ENCODE measurements at regions not wholly inside any gene's neighbourhood (a gene's known extent, or its start where the extent isn't known, plus 50 kb on each side); places are given as distances from the start of the nearest gene placed in this dataset.

DNA sequence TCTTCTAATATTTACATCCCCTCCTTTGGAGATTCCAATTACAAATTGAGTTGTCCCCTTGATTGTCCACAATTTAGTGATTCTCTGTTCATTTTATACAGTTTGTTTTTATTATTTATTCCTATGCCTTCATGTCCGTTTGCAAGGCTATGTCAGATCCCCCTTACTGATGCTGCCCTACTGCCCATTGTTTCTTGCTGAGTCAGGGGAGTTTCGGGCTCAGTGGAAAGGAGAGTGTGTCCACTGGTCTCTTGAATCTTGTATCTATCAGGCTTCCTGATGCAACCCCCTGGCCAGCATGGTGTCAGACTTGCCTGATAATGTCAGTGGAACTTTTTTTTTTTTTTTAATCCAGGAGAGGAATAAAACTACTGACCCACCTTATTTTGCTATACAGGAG is 384.4 kb downstream of the CDC14C start:
- no peaks in the 10 kb centered on the region for H3K9me3 Mint-ChIP-seq
- H3K4me3 Mint-ChIP-seq = no peak overlapping the region
- H3K27ac Mint-ChIP-seq = no peak overlapping the region
- TF ChIP-seq, protein P1, sequence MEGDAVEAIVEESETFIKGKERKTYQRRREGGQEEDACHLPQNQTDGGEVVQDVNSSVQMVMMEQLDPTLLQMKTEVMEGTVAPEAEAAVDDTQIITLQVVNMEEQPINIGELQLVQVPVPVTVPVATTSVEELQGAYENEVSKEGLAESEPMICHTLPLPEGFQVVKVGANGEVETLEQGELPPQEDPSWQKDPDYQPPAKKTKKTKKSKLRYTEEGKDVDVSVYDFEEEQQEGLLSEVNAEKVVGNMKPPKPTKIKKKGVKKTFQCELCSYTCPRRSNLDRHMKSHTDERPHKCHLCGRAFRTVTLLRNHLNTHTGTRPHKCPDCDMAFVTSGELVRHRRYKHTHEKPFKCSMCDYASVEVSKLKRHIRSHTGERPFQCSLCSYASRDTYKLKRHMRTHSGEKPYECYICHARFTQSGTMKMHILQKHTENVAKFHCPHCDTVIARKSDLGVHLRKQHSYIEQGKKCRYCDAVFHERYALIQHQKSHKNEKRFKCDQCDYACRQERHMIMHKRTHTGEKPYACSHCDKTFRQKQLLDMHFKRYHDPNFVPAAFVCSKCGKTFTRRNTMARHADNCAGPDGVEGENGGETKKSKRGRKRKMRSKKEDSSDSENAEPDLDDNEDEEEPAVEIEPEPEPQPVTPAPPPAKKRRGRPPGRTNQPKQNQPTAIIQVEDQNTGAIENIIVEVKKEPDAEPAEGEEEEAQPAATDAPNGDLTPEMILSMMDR (IDR thresholded peaks at IDR 0.05) = no peak
- peaks cover 4% of the 10 kb centered on the region for H3K27me3 Mint-ChIP-seq (ENCODE audit: low read depth, poor library complexity)
- H3K4me1 Mint-ChIP-seq = no peaks in the 10 kb centered on the region
- no peaks in the 10 kb centered on the region for H3K36me3 Mint-ChIP-seq (ENCODE audit: low read depth)
- DNase-seq = no peak

DNA sequence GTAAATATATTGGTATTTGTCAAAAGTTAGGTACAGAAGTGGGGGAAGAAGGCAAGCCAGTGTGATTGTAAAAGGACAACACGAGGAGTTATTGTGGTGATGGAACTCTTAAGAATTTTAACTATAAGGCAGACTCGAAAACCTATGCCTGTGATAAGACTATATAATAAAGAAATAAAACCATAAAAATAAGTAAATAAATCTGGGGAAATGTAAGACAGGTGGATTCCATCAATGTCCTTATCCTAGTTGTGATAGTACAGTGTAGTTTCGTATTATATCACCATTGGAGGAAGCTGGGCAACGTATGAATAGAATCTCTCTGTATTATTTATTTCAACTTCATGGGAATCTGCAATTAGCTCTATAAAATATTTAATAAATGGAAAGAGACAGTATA is 395.7 kb downstream of the CDC14C start:
- Mint-ChIP-seq H3K9me3 (no peaks in the 10 kb centered on the region), H3K27ac (no peak overlapping the region), H3K4me1 (no peaks in the 10 kb centered on the region), H3K27me3 (ENCODE audit: low read depth, poor library complexity) (no peaks in the 10 kb centered on the region), H3K4me3 (no peak overlapping the region), H3K36me3 (ENCODE audit: low read depth) (no peaks in the 10 kb centered on the region)
- no peak for DNase-seq
- TF ChIP-seq, protein P1 (IDR thresholded peaks at IDR 0.05) = no peak

DNA sequence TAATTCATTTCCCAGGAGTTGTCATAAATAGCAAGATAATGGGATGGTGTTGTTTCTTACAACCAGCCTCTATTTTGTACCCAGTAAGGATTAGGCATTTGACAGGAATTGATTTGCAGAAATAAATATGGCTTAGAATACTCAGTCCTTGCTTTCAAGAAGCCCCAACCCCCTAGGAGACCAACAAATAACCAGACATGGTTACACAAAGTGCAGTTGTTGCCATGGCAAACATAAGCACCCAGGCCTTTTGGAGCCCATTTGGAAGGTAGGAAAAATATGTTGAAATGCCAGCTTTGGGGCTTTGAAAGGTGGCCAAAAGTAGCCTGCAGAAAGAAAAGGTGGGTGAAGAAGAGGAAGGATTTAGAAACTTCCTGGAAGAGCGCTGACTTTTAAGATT is 397.5 kb downstream of the CDC14C start:
- TF ChIP-seq, protein P1 (IDR thresholded peaks at IDR 0.05) = no peak
- Mint-ChIP-seq H3K4me3 (no peak overlapping the region), H3K36me3 (ENCODE audit: low read depth) (no peaks in the 10 kb centered on the region)

DNA sequence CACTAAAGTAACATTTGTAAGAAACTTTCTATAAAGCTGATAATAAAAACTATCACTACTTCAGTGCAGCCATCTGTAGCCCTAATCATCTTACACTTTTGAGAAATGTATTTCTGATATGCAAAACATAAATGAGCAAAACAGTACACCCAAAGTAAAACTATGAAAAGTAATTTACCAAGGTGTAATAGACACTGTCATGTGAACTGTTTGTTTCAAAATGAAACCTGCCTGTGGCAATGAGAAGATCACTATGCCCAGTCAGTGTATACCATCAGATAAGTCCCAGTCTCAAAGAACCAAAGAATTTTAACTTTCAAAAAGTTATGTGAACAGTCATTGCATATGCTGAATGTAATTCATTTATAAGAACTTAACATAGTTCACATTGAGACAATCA is 398.1 kb downstream of the CDC14C start:
- no peaks in the 10 kb centered on the region for H3K36me3 Mint-ChIP-seq (ENCODE audit: low read depth)
- TF ChIP-seq, protein P1 (IDR thresholded peaks at IDR 0.05) = no peak
- DNase-seq = no peak
- no peaks in the 10 kb centered on the region for H3K9me3 Mint-ChIP-seq
- no peak overlapping the region for H3K4me3 Mint-ChIP-seq
- no peaks in the 10 kb centered on the region for H3K4me1 Mint-ChIP-seq
- H3K27ac Mint-ChIP-seq = no peak overlapping the region
- no peaks in the 10 kb centered on the region for H3K27me3 Mint-ChIP-seq (ENCODE audit: low read depth, poor library complexity)

More for the DNA sequence above, 397.5 kb downstream of the CDC14C start:
- no peak for DNase-seq
- no peaks in the 10 kb centered on the region for H3K27me3 Mint-ChIP-seq (ENCODE audit: low read depth, poor library complexity)
- H3K27ac Mint-ChIP-seq = no peak overlapping the region
- no peaks in the 10 kb centered on the region for H3K9me3 Mint-ChIP-seq
- H3K4me1 Mint-ChIP-seq = no peaks in the 10 kb centered on the region

DNA sequence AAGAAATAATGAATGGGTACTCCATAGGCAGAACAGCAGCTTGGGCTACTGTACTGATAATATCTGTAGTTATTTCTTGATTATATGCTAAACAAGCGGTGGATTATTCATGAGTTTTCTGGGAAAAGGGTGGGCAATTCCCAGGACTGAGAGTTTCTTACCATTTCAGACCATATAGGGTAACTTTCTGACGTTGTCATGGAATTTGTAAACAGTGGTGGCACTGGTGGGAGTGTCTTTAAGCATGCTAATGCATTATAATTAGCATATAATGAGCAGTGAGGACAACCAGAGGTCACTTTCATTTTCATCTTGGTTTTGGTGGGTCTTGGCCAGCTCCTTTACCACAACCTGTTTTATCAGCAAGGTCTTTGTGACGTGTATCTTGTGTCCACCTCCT is 399.7 kb downstream of the CDC14C start:
- TF ChIP-seq, protein P1 (IDR thresholded peaks at IDR 0.05) = no peak
- DNase-seq = no peak
- H3K27me3 Mint-ChIP-seq (ENCODE audit: low read depth, poor library complexity) = no peaks in the 10 kb centered on the region
- no peak overlapping the region for H3K27ac Mint-ChIP-seq
- H3K4me3 Mint-ChIP-seq = no peak overlapping the region
- H3K36me3 Mint-ChIP-seq (ENCODE audit: low read depth) = no peaks in the 10 kb centered on the region
- H3K9me3 Mint-ChIP-seq = no peaks in the 10 kb centered on the region
- H3K4me1 Mint-ChIP-seq = no peaks in the 10 kb centered on the region

DNA sequence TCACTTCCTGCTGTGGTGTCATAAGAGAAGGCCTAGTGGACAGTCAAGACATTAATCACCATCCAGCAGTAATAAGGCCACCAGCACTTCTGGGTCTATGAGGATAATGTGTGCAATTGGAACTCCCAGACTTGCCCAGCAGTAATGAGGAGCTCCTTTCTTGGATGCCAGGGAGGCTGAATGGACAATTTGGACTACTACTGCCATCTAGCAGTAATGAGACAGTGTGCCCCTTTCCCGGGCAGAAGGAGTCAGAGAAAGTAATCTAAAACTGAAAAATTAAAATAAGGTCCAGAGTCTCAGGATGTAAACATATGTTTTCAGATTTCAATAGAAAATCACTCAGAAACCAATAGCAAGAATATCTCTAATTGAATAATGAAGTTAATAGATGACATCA is 400.4 kb downstream of the CDC14C start:
- TF ChIP-seq, protein P1 (IDR thresholded peaks at IDR 0.05) = no peak
- no peaks in the 10 kb centered on the region for H3K4me1 Mint-ChIP-seq
- H3K27ac Mint-ChIP-seq = no peak overlapping the region
- H3K9me3 Mint-ChIP-seq = no peaks in the 10 kb centered on the region
- DNase-seq = no peak
- no peak overlapping the region for H3K4me3 Mint-ChIP-seq
- H3K27me3 Mint-ChIP-seq (ENCODE audit: low read depth, poor library complexity) = no peaks in the 10 kb centered on the region
- no peaks in the 10 kb centered on the region for H3K36me3 Mint-ChIP-seq (ENCODE audit: low read depth)
